ENCODE measurements at regions not wholly inside any gene's neighbourhood (a gene's known extent, or its start where the extent isn't known, plus 50 kb on each side); places are given as distances from the start of the nearest gene placed in this dataset.

- POLR2A ChIA-PET: no interaction called here
- CTCF ChIA-PET: no interaction called here
Observed at GRCh38 chr2:216808805-216809425, 50.9 kb downstream of the TNP1 start.

- CTCF ChIA-PET: no interaction called here
- POLR2A ChIA-PET: no interaction called here
Observed at GRCh38 chr2:216807857-216808272, 52.0 kb downstream of the TNP1 start.

GRCh38 chr2:216804357-216805350, 55.2 kb downstream of the TNP1 start:
- ChIA-PET CTCF (no interaction called here), POLR2A (no interaction called here)

- CTCF ChIA-PET: no interaction called here
- POLR2A ChIA-PET: no interaction called here
Observed at GRCh38 chr2:216803791-216804190, 56.1 kb downstream of the TNP1 start.

- POLR2A ChIA-PET: no interaction called here
- CTCF ChIA-PET: no interaction called here
Observed at GRCh38 chr2:216802516-216803215, 57.2 kb downstream of the TNP1 start.

- ChIA-PET POLR2A (no interaction called here), CTCF (no interaction called here)
Observed at GRCh38 chr2:216800836-216801235, 59.0 kb downstream of the TNP1 start.

GRCh38 chr2:216799873-216800431, 59.9 kb downstream of the TNP1 start:
- ChIA-PET CTCF (no interaction called here), POLR2A (no interaction called here)

GRCh38 chr2:216796115-216796840, 63.6 kb downstream of the TNP1 start:
- POLR2A ChIA-PET: no interaction called here
- CTCF ChIA-PET: no interaction called here

GRCh38 chr2:216793386-216793785, 66.5 kb downstream of the TNP1 start:
- ChIA-PET POLR2A (no interaction called here), CTCF (no interaction called here)

- POLR2A ChIA-PET: no interaction called here
- CTCF ChIA-PET: no interaction called here
Observed at GRCh38 chr2:216792222-216793021, 67.4 kb downstream of the TNP1 start.

- CTCF ChIA-PET: no interaction called here
- POLR2A ChIA-PET: no interaction called here
Observed at GRCh38 chr2:216791303-216791702, 68.6 kb downstream of the TNP1 start.

GRCh38 chr2:216789081-216789480, 70.8 kb downstream of the TNP1 start:
- ChIA-PET CTCF (interaction anchor here (1.6 kb wide), 1 partner anchor 9 kb away, joined by 3 read pairs; no protein-coding TSS in a partner anchor), POLR2A (no interaction called here)

GRCh38 chr2:216787851-216788540, 71.9 kb downstream of the TNP1 start:
- ChIA-PET CTCF (interaction anchor here (1.6 kb wide), 1 partner anchor 10 kb away, joined by 3 read pairs; no protein-coding TSS in a partner anchor), POLR2A (no interaction called here)

- ChIA-PET POLR2A (no interaction called here), CTCF (no interaction called here)
Observed at GRCh38 chr2:216786676-216787075, 73.2 kb downstream of the TNP1 start.

GRCh38 chr2:216784456-216784855, 75.4 kb downstream of the TNP1 start:
- POLR2A ChIA-PET: no interaction called here
- CTCF ChIA-PET: no interaction called here

GRCh38 chr2:216781709-216782108, 78.2 kb downstream of the TNP1 start:
- ChIA-PET POLR2A (no interaction called here), CTCF (no interaction called here)

- POLR2A ChIA-PET: no interaction called here
- CTCF ChIA-PET: no interaction called here
Observed at GRCh38 chr2:216780843-216781242, 79.0 kb downstream of the TNP1 start.

- POLR2A ChIA-PET: no interaction called here
- CTCF ChIA-PET: no interaction called here
Observed at GRCh38 chr2:216777637-216778273, 82.1 kb downstream of the TNP1 start.

Data from activated CD8-positive, alpha-beta memory T cell treated with anti-CD3 and anti-CD28 coated beads for 36 hours (primary cell).